ENCODE measurements at regions not wholly inside any gene's neighbourhood (a gene's known extent, or its start where the extent isn't known, plus 50 kb on each side); places are given as distances from the start of the nearest gene placed in this dataset.

DNA sequence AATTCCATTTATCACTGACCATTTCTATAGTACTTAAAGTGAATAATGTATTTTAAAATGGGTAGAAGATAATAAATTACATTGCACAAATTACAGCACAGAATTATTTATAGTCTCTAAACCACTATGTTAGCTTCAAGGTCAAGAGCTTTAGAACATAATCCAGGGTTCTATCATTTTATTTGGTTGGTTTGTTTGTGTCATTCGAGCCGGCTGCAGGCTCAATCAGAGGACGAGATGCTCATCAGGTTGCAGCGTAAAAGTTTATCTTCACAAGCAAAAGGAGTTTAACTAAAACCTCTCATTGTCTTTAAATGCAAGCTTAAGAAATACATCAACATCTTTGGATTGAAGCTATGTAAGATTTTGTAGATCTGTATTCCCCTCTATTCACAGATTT is 523.8 kb downstream of the EFNA5 start:
- DNase-seq (ENCODE audit: low spot score) = no peak

DNA sequence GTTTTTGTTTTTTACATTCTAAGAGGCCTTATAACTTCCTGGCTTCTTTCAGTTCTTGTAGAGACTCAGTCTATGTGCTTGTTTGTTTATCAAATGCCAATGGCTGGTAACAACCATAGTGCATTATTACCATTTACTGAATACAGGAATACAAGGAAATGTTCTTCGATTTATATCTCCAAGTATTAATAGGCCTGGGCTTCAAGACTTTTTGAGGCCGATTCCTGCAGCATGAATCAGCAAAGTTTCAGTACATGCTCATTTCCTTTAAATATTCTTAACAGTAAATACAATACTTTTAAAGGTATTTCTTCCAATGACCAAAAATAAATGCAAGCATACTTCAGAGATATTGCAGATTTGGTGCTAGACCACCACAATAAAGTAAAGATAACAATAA is 535.3 kb downstream of the EFNA5 start:
- no peak for DNase-seq (ENCODE audit: low spot score)

DNA sequence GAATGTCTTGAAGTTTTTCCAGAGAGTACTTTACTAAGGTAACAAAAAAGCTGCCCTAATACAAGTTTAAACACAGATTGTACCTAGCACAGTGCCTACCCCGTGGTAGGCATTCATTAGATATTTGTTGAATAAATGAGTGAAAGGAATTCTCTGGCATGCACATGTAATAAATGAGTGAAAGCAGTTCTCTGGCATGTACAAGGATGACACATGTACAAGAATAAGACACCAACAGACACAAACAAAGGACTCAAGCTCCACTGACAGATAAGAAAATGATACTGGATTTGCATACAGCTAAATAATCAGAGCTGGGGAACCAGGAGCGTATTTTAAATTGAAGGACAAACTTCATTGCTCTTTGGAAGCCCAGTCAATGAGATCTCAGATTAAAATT is 535.8 kb downstream of the EFNA5 start:
- no peak for DNase-seq (ENCODE audit: low spot score)

DNA sequence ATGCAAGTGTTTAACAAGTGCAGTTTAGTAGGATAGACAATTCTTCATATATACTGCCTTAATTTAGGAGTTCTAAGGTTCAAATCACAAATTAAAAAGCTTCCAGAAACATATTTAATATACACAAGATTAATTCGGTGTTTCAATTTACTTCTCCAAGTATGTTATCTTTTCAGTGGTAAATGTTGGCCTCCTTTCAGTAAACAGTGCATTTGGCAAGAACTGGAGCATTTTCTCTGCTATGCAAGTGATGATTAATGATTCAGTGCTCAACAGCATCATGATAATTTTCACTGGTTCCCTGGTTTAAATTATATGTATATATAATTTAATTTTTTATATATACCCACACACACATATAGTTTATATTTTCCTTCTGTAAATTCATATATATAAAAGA is 541.7 kb downstream of the EFNA5 start:
- DNase-seq (ENCODE audit: low spot score) = no peak

DNA sequence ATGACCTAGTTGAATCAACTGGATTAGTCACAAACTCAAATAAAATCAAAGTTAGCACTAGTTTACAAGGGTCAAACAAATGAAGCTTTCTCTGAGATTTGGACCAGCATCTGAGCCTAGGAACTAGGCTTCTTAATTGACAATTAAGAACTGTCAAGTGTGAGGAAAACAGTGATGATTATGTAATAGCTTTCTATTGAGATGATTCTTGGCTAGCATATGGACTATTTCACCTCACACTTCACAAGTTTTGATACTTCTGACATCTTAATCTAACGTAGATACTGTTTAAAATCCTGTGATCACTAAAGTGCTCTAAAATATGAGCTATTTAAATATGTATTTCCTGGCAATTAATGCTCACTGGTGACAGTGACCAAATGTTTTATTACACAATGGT is 542.9 kb downstream of the EFNA5 start:
- no peak for DNase-seq (ENCODE audit: low spot score)

DNA sequence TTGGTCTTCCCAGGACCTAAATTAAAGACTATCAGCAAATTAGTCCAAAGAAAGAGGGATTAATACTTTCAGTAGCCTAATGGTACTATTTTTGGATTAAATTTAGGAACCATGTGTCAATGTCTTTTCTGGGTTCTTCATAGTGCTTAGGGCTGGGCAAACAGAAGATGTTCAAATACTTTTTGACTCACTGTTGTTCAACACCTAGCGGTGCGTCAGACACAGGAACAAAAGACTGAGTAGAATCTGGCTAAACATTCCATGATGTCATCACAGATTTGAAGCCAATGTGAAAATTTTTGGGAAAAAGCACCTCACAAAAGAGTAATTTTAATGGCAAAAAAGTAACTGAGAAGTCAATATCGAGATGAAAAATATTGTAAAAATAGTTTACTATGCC is 544.4 kb downstream of the EFNA5 start:
- no peak for DNase-seq (ENCODE audit: low spot score)

DNA sequence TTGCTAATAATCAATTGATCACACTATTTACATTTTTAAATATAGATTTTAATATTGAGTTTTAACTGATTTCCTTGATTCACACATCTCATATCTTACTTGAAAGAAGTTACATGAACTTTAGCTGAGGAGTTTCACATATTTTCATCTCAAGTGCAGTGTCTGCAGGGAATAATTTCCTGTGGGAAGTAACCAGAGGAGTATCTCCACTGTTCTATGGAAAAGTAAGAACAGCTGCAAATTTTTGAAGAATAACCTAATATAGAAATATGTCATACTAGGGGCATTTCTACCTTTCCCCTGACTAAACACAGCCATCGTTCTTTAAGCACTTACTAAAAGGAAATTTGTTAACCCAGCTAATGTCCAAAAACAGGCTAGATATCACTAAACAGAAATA is 546.4 kb downstream of the EFNA5 start:
- DNase-seq (ENCODE audit: low spot score) = no peak

DNA sequence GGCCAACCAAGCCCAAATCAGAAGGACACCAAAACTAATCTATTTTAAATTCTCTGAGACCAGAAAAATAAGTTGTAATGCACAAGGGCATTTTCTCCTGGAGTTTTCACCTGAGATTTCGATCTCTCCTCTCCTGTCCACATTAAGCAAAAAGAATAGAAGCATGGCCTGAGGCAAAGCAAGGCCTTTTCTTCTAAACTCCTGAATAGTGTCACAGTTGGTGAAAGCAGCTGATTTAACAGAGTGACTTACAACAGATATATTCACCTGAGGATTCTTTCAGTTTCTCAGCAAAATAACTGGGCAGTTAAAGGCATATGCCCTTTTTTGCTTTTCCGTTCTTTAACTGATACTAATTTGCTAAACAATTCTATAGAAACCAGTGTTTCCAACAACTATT is 547.7 kb downstream of the EFNA5 start:
- no peak for DNase-seq (ENCODE audit: low spot score)

DNA sequence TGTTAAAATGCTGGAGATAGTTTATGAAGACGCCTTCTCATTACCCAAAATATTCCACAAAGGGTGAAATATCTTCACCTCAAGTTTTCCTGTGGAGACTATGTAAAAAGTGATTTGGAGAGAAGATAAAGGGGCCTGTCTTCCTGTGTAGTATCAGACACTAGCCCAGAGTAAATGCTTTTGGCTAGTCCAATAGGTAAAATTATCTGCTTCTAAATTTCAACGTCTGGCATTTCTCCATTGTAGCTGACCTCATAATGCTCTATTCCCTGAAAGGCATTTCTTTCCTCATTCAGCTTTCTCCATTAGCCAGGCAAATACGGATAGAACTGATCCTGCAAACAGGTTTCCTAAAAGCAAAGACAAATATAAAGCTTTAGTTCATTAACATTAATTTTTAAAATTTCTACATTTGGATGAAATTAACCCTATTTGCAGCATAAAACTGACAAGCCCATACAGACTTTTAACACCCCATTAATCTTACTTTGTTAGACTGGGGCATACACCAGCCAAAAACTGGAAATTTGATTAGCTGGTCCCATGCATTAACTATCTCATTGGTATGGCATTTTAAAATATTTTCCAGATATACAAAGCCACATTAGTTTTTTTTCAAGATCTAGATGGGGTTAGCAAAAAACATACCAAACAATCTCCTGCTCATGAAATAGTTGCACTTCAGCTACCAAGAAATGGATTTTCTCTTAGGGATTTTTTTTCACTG is 548.8 kb downstream of the EFNA5 start:
- DNase-seq (ENCODE audit: low spot score) = no peak

DNA sequence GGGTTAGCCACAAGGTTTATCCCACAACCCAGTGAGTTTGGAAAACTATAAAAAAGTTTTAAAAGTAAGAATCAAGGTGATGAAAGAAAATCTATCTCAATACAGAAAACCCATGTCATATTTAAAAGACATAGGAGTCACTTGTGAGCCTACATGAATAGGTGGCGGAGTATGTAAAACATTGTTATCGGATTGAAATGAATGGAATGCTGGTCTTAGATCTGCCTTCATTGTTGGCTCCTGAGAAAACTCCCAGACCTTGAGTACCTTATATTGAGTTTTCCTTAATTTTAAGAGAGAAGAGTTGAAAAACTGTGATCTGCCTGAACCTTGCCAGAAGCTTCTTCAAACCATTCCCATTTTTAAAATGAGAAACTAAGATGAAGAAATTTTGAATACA is 551.1 kb downstream of the EFNA5 start:
- no peak for DNase-seq (ENCODE audit: low spot score)

DNA sequence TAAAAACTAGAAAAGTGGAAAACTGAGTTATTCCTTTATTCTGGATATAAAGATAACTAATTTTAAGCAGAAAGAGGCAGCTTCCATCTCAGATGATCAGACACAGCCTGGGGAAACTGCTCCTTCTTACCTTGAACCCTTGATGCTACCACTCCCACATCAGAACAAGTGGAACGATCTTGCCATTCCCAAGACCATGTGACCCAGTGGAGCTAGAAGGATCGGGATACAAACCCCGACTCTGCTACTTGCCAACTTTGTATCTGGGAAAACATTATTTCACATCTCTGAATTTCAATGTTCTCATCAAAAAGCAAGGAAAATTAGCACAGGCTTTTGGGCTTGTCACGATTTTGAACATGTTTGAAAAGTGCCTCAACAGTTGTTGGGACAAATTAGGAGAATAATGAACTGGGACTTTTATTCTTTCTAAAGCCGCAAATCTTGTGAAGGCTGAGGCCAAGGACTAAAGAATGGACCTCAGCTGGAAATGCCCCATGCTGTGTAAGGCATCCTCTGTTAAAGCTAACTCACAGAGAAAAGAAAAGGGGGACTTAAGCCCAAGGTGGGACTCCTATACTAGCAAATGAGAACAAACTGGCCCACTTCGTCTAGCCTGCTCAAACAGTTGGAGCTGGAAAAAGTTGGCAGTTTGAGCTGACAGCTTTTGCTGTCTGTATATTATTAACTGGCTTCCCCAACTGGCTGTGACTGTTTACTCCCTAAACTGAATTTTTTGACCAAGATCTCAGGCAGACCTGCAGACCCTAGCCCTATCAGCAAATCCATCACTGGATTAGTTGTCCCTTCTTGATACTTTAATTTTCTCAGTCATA is 552.3 kb downstream of the EFNA5 start:
- DNase-seq (ENCODE audit: low spot score) = no peak

DNA sequence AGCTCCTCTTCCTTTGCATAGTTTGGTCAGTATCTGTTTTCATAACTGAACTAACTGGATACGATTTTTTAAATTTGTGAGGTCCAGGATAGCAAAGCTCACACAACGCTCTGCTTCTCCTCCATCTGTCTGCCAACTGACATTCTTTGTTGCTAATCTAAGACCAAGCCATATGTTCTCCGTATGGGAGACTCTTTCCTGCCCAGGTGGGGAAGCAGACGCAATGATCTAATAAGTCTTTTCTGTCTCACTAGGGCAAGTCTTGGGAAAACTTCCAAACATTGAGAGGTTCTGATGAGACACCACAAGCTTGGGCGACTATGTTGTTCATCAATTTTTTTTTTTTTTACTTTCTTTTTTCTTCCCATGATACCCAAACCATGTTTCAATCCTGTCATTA is 558.5 kb downstream of the EFNA5 start:
- DNase-seq (ENCODE audit: low spot score) = peak; percentile 30

DNA sequence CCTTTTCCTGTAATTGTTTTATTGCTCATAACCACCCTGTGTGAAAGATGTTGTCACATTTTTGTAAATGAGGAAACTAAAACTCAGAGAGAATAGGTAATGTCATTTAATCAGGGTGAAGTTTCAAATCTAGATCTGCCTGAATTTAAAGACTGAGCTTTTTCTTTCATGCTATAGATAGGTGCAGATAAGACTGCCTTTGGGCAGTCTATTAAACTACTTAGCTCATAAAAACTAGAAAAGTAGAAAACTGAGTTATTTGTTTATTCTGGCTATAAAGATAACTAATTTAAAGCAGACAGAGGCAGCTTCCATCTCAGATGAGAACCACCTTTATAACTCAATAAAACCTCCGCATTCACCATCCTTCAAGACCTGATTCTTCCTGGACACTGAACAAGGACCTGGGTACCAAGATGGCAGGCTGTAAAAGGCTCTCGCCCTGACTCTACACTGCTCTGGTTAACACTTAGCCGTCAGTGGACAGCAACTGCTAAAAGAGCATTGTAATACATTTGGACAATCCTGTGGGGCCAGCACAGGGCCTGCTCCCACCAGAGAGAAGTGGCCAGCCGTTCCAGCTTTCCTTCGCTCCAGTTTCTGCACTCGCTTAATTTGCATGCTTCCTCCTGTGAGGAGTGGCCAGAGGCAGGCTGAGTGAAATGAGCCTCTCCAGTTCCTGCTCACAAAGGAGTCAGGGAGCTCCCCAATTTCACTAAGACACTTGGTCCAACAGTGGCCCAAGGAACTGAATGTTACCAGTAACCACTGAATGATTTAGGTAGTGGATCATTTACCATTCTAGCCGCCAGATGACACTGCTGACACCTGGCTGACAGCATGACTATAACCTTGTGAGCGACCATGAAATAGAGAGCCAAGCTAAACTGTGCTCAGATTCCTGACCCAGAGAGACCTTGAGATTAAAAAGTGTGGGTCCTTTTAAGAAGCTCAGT is 566.4 kb downstream of the EFNA5 start:
- DNase-seq (ENCODE audit: low spot score) = no peak

DNA sequence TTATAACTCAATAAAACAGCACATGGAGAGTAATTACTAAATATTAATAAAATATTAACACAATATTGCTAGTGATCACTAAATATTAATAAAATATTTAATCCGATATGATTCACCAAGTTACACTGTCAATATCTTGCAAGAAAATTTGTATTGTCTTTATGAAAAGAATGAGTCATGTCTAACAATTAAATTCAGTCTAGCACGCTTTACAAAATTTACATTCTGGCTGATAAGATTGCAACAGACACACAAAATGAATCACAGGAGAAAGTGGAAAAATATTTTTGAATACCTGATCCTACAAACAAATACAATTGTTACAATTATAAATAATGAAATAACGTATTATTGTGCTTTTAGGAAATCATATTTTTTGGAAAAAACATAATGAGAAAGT is 567.2 kb downstream of the EFNA5 start:
- DNase-seq (ENCODE audit: low spot score) = no peak

DNA sequence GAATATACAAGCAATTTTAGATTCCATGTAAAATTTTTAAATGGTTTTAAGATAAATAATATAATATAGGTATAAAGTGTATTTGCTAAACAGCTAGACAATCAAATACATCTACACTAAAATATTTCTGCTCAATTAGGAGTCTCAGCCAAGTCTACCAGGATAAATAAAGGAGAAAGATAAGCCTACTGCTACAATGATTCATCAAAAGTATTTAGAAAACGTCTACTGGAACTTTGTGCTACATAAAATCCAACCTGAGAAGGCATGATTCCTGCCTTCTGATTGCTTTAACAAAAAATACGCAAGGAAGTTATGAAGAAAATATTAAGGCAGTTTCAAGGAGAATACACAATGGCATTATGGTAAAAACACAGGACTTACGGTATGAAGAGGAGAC is 570.6 kb downstream of the EFNA5 start:
- DNase-seq (ENCODE audit: low spot score) = no peak

DNA sequence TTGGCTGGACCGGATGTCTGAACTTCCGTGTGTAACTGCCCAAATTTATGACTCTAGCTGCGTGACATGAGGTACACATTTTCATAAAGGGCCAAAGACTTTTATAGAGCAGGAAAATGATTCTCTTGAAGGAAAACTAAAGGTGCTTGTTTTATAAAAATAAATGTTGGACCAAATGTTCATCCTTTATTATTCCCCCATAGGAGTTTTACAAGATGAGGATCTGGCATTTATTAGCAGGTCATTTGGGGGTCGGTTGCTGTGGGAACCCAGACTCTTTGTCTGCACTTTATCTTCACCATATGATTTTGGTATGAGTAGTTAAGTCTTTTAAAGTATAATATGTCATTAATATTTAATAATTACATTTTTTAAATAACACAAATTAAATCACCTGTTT is 571.2 kb downstream of the EFNA5 start:
- no peak for DNase-seq (ENCODE audit: low spot score)

DNA sequence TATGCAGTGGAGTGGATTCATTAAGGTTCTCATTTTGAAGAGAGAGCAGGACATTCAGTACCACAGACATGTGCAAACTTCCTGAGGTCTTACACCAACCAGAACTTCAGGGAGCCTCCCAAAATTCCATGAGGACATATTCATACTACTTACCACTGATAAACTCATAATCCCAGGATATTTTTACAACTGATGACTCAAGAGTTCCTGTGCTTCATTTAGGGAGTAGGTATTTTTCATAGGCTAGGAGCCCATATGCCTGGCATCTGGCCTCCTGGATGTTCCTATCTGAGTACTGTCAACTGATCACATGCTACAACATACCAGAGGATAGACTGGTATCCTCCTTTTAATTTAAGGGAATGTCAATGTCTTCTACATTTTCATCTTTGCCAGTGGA is 578.0 kb downstream of the EFNA5 start:
- no peak for DNase-seq (ENCODE audit: low spot score)

DNA sequence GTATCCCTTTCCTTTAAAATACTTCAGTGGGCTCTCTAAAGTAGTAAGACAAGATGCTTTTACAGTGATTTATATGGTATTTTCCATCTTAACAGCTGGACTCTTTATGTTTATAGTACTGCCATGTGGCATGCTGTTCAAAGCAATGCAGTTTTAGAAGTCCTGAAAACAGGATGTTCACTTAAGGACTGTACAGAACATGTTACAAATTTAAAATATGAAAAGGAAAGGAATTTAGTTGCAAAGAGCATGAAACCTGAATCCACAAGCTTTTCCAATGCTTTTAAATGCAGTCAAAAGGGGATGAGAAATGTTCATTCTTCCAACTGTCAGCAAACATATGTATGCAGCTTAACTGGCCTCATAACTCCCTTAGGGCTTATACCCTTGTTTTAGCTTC is 580.2 kb downstream of the EFNA5 start:
- no peak for DNase-seq (ENCODE audit: low spot score)

DNA sequence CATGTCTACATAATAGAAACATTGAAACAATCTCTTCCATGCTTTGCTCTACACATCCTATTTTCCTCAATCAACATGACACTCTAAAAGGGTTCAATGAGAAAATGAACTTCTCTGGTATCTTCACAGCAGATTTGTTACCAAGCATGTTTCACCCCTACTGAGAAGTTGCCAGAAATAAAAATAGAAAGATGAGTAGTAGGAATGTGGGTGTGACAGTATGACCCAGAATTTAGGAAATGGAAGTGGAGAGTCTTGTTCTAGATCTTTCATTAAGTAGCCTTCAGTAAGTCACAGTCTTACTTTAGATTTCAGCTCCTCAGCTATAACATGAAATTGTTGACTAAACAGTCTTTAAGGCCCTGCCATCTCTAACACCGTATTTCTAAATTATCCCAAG is 581.8 kb downstream of the EFNA5 start:
- no peak for DNase-seq (ENCODE audit: low spot score)

DNA sequence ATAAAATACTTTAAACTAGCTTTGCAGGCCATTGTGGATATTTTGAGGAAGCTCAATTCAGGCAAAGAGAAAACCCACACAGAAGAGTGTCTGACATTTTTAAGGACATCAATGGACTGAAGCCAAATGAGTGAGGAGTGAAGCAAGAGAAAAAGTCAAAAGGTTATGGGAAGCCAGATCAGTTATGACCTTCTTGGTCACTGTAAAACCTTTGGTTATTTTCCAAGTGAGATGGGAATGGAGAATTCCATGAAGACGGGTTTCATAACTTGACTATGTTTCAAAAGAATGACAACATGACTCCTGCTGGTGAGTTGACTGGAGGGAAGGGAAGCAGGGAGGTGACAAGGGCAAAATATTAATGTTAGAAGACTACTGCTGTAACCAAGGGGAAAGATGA is 585.2 kb downstream of the EFNA5 start:
- DNase-seq (ENCODE audit: low spot score) = no peak

DNA sequence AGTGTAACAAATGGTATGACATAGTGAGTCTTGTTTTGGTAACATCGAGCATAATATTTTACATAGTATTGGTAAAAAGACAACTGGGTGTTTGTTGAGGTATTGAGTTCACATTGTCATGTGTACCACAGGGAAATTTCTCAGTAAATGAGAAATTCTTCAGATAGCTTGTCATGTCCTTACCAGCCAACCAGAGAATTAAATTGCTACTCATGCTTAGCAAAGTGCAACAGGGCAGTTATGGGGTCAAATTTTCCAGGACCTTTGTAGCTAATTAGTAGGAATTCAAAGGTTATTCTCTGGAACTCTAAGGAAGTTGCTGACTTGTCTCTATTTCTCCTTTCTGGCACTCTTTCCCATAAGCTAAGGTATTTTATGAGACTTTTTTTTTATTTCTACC is 595.7 kb downstream of the EFNA5 start:
- no peak for DNase-seq (ENCODE audit: low spot score)

DNA sequence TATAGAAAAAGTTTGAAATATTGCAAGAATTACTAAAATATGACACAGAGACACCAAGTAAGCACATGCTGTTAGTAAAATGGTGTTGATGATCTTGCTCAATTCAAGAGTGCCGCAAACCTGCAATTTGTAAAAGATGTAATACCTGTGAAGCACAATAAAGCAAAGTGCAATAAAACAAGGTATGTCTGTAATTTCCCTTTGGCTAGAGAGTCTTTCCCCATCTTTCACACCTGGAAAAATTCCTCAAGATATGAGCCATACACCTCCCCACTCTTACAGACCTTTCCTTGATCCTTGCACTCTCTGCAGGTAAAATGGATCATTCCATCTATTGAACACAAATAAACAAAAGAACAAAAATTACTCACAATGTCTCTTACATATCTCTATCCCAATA is 597.8 kb downstream of the EFNA5 start:
- DNase-seq (ENCODE audit: low spot score) = no peak

DNA sequence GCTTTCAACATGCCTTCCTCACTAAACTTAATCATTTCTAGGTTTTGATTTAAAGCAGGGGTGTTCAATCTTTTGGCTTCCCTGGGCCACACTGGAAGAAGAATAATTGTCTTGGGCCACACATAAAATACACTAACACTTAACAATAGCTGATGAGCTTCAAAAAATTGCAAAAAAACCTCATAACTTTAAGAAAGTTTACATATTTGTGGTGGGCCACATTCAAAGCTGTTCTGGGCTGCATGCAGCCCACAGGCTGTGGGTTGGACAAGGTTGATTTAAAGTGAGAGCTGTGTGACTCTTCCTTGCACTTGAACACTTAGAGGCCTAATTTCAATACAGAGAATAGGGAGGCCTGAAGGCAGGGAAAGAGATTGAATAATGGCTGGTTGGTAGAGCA is 598.3 kb downstream of the EFNA5 start:
- DNase-seq (ENCODE audit: low spot score) = no peak

All from pons (tissue), 1 donor.